ENCODE measurements at regions not wholly inside any gene's neighbourhood (a gene's known extent, or its start where the extent isn't known, plus 50 kb on each side); places are given as distances from the start of the nearest gene placed in this dataset.

DNA sequence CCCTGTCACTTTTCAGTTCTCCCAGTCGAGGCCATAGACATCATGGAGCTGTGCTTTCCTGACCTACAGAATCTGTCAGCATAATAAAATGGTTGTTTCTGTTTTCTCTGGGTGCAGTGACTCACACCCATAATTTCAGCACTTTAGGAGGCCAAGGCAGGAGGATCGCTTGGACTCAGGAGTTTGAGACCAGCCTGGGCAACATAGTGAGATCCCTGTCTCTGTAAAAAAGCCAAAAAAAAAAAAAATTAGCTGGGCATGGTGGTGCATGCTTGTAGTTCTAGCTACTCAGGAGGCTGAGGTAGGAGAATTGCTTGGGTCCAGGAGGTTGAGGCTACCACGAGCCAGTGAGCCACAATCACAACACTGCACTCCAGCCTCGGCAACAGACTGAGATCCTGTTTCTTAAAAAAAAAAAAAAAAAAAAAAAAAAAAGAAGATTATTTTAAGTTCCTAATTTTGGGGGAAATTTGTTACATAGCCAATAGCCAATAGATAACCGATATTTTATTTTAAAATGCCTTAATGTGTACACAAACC is 196.2 kb downstream of the ADSS2 start:
- 76% methylated on average over 5 of the region's 5 CpGs for WGBS
- Histone ChIP-seq H3K36me3 (no peaks in the 10 kb centered on the region), H3K4me1 (no peaks in the 10 kb centered on the region), H3K9me3 (no peaks in the 10 kb centered on the region), H3K27ac (no peak overlapping the region), H3K4me3 (no peak overlapping the region), H3K27me3 (peaks cover 8% of the 10 kb centered on the region)
- TF ChIP-seq, protein P1, sequence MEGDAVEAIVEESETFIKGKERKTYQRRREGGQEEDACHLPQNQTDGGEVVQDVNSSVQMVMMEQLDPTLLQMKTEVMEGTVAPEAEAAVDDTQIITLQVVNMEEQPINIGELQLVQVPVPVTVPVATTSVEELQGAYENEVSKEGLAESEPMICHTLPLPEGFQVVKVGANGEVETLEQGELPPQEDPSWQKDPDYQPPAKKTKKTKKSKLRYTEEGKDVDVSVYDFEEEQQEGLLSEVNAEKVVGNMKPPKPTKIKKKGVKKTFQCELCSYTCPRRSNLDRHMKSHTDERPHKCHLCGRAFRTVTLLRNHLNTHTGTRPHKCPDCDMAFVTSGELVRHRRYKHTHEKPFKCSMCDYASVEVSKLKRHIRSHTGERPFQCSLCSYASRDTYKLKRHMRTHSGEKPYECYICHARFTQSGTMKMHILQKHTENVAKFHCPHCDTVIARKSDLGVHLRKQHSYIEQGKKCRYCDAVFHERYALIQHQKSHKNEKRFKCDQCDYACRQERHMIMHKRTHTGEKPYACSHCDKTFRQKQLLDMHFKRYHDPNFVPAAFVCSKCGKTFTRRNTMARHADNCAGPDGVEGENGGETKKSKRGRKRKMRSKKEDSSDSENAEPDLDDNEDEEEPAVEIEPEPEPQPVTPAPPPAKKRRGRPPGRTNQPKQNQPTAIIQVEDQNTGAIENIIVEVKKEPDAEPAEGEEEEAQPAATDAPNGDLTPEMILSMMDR (IDR thresholded peaks at IDR 0.05), result no peak
- TF ChIP-seq POLR2A (IDR thresholded peaks at IDR 0.05), result no peak
- no peak for TF ChIP-seq POLR2AphosphoS5 (IDR thresholded peaks at IDR 0.05)
- no peak for TF ChIP-seq EP300 (IDR thresholded peaks at IDR 0.05)
- no peak for DNase-seq (ENCODE audit: low spot score in 2 of 2)

DNA sequence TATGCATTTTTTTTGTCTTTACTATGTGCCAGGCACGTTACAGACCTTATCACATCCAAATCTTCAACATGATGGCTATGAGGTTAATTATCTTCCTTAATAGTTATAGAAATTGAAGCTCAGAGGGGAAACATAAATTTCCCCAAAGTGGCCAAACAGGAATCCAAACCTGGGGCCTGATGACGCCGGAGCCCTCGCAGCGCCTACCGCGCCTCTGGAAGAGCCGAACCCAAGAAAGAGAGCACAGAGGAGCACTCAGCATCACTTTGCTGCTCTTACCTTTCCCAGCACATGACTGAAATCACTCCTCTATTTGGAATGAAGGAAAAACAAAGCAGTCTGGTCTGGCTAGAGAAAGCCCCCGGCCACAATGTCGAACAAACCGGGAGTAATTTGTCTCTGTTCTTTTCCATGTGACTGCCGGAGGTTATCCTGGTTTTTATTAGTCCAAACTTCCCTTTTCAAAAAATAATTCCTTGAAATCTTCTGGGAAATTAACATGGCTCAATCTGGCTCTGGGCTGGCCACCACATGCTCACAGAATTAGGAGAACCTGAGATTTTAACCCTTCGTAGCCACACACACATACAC is 195.5 kb downstream of the ADSS2 start:
- TF ChIP-seq POLR2A (IDR thresholded peaks at IDR 0.05), result no peak
- TF ChIP-seq POLR2AphosphoS5 (IDR thresholded peaks at IDR 0.05), result no peak
- no peak for TF ChIP-seq EP300 (IDR thresholded peaks at IDR 0.05)
- TF ChIP-seq, protein P1 (IDR thresholded peaks at IDR 0.05), result no peak
- no peaks in the 10 kb centered on the region for H3K4me1 ChIP-seq
- WGBS, result 33% methylated on average over 13 of the region's 13 CpGs
- H3K27me3 ChIP-seq, result peaks cover 8% of the 10 kb centered on the region
- no peaks in the 10 kb centered on the region for H3K9me3 ChIP-seq
- H3K27ac ChIP-seq, result no peak overlapping the region
- no peaks in the 10 kb centered on the region for H3K36me3 ChIP-seq
- no peak for DNase-seq (ENCODE audit: low spot score in 2 of 2)
- no peak overlapping the region for H3K4me3 ChIP-seq

DNA sequence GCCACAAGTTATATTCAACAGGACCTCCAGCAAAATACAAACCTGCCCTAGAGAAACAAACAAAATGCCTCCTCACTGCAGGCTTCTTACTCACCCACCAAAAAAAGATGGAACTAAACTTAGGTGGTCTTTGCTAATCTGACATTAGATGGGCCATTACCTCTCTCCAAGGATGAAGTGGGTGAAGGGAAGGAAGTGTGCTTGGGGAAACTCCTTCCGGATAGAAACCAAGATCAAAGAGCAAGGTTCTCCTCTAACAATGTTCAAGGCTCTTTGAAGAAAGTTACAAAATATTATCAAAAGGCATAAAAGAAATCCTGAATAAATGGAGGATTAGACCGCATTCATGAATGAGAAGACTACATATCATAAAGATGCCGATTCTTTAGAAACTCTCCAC is 187.5 kb downstream of the ADSS2 start:
- H3K36me3 ChIP-seq, result no peaks in the 10 kb centered on the region
- H3K4me1 ChIP-seq, result no peaks in the 10 kb centered on the region
- TF ChIP-seq POLR2A (IDR thresholded peaks at IDR 0.05) (no peak), POLR2AphosphoS5 (IDR thresholded peaks at IDR 0.05) (no peak), EP300 (IDR thresholded peaks at IDR 0.05) (no peak)
- TF ChIP-seq, protein P1 (IDR thresholded peaks at IDR 0.05), result no peak
- no peaks in the 10 kb centered on the region for H3K9me3 ChIP-seq
- H3K27ac ChIP-seq, result no peak overlapping the region
- H3K4me3 ChIP-seq, result no peak overlapping the region
- no peak for DNase-seq (ENCODE audit: low spot score in 2 of 2)
- 77% methylated on average over 3 of the region's 3 CpGs for WGBS
- no peaks in the 10 kb centered on the region for H3K27me3 ChIP-seq

DNA sequence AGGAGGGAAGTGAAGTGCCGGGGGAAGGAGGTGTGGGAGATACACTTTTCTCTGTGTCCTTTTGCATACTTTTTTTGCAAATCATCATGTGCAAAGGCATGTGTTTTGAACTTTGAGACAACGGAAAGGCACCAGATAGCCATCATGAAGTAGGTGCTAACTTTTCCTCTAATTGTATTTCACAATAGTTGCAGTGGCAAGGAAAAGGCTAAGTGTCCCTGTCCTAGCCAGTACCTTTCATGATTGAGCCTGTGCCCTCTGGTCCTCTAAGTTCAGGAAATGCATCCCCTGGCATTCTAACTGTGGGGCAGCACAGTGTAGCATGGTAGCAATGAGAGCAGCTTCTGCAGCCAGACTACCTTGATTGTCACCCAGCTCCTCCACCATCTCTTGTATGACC is 186.2 kb downstream of the ADSS2 start:
- no peaks in the 10 kb centered on the region for H3K36me3 ChIP-seq
- DNase-seq (ENCODE audit: low spot score in 2 of 2), result no peak

DNA sequence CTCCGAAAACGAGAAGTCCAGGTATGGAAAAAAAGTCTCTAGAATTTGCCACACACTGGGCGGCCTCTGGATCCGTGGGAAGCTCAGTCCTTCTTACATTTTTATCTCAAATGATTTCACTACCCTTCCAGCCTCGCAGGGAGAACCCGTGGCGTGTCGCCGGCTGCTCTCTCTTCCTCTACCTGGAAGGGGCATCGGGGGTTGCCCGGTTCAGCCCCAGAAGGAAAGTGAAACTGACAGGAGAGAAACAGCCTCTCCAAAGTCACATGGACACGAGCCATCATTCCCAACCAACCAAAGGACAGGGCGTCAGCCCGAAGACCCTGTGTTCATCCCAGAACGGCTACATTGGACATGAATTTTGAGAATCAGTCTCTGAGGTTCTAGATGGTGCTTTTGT is 182.5 kb downstream of the ADSS2 start:
- H3K27me3 ChIP-seq, result no peaks in the 10 kb centered on the region
- no peak overlapping the region for H3K27ac ChIP-seq
- H3K9me3 ChIP-seq, result no peaks in the 10 kb centered on the region
- DNase-seq (ENCODE audit: low spot score in 2 of 2), result no peak
- peaks cover 5% of the 10 kb centered on the region for H3K4me1 ChIP-seq
- TF ChIP-seq POLR2A (IDR thresholded peaks at IDR 0.05) (no peak), POLR2AphosphoS5 (IDR thresholded peaks at IDR 0.05) (no peak), EP300 (IDR thresholded peaks at IDR 0.05) (no peak)
- TF ChIP-seq, protein P1 (IDR thresholded peaks at IDR 0.05), result no peak
- WGBS, result 86% methylated on average over 14 of the region's 15 CpGs
- no peak overlapping the region for H3K4me3 ChIP-seq
- no peaks in the 10 kb centered on the region for H3K36me3 ChIP-seq

More for the DNA sequence above, 186.2 kb downstream of the ADSS2 start:
- H3K9me3 ChIP-seq, result no peaks in the 10 kb centered on the region
- H3K27me3 ChIP-seq, result no peaks in the 10 kb centered on the region
- WGBS, result 89% methylated on average over 2 of the region's 2 CpGs
- H3K27ac ChIP-seq, result no peak overlapping the region
- TF ChIP-seq, protein P1 (IDR thresholded peaks at IDR 0.05), result no peak
- TF ChIP-seq EP300 (IDR thresholded peaks at IDR 0.05) (no peak), POLR2A (IDR thresholded peaks at IDR 0.05) (no peak), POLR2AphosphoS5 (IDR thresholded peaks at IDR 0.05) (no peak)
- H3K4me3 ChIP-seq, result no peak overlapping the region
- no peaks in the 10 kb centered on the region for H3K4me1 ChIP-seq
